ENCODE measurements at regions not wholly inside any gene's neighbourhood (a gene's known extent, or its start where the extent isn't known, plus 50 kb on each side); places are given as distances from the start of the nearest gene placed in this dataset.

GRCh38 chr10:47243791-47244190, 56.2 kb upstream of the GDF10 start:
- DNase-seq = no peak
- no peak for TF ChIP-seq CTCF (IDR thresholded peaks at IDR 0.05; ENCODE audit: borderline replicate concordance)
- Histone ChIP-seq H3K9me3 (replicated peaks) (no peaks in the 10 kb centered on the region), H3K27me3 (ENCODE audit: low read depth) (peaks cover 73% of the 10 kb centered on the region), H3K4me1 (no peaks in the 10 kb centered on the region), H3K27ac (replicated peaks) (no peak overlapping the region), H3K36me3 (no peaks in the 10 kb centered on the region), H3K4me3 (no peak overlapping the region)
- intact Hi-C loops (cut with micrococcal nuclease) = no loop called here

GRCh38 chr10:47244560-47245500, 55.2 kb upstream of the GDF10 start:
- no peaks in the 10 kb centered on the region for H3K9me3 ChIP-seq (replicated peaks)
- DNase-seq = no peak
- no peak for TF ChIP-seq CTCF (IDR thresholded peaks at IDR 0.05; ENCODE audit: borderline replicate concordance)
- H3K27me3 ChIP-seq (ENCODE audit: low read depth) = peaks cover 65% of the 10 kb centered on the region
- H3K4me3 ChIP-seq = no peak overlapping the region
- intact Hi-C loops (cut with micrococcal nuclease) = no loop called here
- H3K27ac ChIP-seq (replicated peaks) = no peak overlapping the region
- H3K4me1 ChIP-seq = no peaks in the 10 kb centered on the region
- no peaks in the 10 kb centered on the region for H3K36me3 ChIP-seq

GRCh38 chr10:47245731-47246350, 54.2 kb upstream of the GDF10 start:
- no peaks in the 10 kb centered on the region for H3K9me3 ChIP-seq (replicated peaks)
- intact Hi-C loops (cut with micrococcal nuclease) = no loop called here
- H3K4me3 ChIP-seq = no peak overlapping the region
- no peak for DNase-seq
- TF ChIP-seq CTCF (IDR thresholded peaks at IDR 0.05; ENCODE audit: borderline replicate concordance) = no peak
- H3K36me3 ChIP-seq = no peaks in the 10 kb centered on the region
- no peak overlapping the region for H3K27ac ChIP-seq (replicated peaks)
- H3K4me1 ChIP-seq = no peaks in the 10 kb centered on the region
- H3K27me3 ChIP-seq (ENCODE audit: low read depth) = peaks cover 60% of the 10 kb centered on the region

DNA sequence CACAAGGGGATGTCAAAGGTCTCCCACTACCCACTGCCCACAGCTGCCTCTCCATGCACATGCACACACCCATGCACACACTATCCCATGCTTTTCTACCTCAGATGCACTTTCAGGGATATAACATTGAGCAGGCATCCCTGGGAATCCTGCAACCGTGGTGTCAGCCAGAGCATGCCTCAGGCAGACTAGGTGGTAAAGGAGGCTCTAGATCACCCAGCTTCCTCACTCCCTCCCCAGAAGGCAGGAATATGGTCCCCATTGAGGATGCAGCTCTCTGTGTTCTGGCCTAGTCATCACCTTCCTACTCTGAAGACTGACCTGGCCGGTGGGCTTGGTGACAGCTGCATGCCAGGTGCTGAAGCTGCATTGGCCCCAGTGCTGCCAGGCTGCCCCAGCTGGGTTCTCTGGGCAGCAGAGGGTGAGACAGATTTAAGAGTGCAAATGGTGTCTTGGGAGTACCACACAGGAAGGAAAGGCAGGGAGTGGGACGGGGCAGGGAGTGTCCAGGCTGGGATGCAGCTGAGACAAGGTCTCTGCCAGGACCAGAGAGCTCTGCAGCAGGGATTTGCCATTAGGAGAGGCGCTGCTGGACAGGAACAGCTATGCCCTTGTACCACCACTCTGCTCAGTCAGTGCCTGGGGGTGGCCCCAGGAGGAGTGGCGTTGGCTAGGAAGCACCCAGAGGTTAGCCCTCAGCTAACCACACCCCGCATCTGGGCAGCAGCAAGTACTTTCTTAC, 53.4 kb upstream of the GDF10 start:
- no peak for DNase-seq

More for the DNA sequence above, 53.4 kb upstream of the GDF10 start:
- Histone ChIP-seq H3K4me3 (no peak overlapping the region), H3K36me3 (no peaks in the 10 kb centered on the region), H3K27ac (replicated peaks) (no peak overlapping the region), H3K4me1 (no peaks in the 10 kb centered on the region), H3K9me3 (replicated peaks) (no peaks in the 10 kb centered on the region), H3K27me3 (ENCODE audit: low read depth) (peaks cover 52% of the 10 kb centered on the region)
- intact Hi-C loops (cut with micrococcal nuclease) = no loop called here
- no peak for TF ChIP-seq CTCF (IDR thresholded peaks at IDR 0.05; ENCODE audit: borderline replicate concordance)

Measured in left ventricle myocardium inferior (tissue), 1 donor.